ENCODE measurements at regions not wholly inside any gene's neighbourhood (a gene's known extent, or its start where the extent isn't known, plus 50 kb on each side); places are given as distances from the start of the nearest gene placed in this dataset.

DNA sequence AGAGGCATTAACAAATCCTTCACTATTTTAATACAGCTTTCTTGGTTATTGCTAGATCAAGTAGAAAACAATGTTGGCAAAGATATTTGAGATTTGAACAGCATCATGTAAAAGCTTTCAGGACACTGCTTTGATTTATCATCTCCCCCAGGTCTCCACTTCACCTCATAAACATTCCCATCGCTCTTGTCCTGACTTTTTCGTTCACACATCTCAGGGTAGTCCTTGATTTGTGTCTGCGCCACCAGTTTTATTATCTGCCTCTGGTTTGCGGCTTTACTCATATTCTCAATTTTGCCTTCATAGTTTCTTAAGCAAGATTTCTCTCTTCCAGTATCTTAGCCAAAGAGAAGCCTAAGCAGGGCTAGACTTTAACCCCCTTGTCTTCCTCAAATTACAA, 63.5 kb upstream of the ROR1 start:
- TF ChIP-seq, protein P1, sequence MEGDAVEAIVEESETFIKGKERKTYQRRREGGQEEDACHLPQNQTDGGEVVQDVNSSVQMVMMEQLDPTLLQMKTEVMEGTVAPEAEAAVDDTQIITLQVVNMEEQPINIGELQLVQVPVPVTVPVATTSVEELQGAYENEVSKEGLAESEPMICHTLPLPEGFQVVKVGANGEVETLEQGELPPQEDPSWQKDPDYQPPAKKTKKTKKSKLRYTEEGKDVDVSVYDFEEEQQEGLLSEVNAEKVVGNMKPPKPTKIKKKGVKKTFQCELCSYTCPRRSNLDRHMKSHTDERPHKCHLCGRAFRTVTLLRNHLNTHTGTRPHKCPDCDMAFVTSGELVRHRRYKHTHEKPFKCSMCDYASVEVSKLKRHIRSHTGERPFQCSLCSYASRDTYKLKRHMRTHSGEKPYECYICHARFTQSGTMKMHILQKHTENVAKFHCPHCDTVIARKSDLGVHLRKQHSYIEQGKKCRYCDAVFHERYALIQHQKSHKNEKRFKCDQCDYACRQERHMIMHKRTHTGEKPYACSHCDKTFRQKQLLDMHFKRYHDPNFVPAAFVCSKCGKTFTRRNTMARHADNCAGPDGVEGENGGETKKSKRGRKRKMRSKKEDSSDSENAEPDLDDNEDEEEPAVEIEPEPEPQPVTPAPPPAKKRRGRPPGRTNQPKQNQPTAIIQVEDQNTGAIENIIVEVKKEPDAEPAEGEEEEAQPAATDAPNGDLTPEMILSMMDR (IDR thresholded peaks at IDR 0.05; ENCODE audit: low read depth, low read length): no peak
- no peak overlapping the region for H3K4me3 ChIP-seq (ENCODE audit: low read depth, low read length)
- no peak for DNase-seq (ENCODE audit: low read depth, low spot score)
- in situ Hi-C loops (cut with HindIII; ENCODE audit: low sequenced_read_pairs): no loop called here

DNA sequence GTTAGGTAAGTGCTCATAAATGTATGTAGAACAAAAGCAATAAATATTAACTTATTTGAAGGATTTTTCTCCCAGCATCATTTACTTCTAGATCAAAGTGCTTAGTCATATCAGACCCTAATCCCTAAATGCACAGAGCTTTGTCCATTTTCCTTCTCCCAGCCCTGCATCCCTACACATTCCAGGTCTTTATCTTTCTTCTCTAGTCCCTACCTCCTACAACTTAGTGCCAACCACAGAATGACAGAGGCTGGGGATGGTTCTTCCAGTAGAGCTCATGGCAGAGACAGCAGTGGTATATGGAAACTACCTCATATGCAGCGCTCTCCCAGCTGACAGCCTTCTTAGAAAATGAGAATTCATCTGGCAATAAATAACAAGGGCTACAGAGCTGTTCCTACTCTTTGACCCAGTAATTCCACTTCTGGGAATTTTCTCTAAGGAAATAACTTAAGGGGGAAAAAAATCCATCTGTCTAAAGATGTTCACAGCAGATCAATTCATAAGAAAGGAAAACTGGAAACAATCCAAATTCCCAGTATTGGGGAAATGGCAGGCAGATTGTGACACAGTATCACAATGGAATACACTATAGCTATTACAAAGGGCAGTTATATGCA, 62.9 kb upstream of the ROR1 start:
- no peak for DNase-seq (ENCODE audit: low read depth, low spot score)

DNA sequence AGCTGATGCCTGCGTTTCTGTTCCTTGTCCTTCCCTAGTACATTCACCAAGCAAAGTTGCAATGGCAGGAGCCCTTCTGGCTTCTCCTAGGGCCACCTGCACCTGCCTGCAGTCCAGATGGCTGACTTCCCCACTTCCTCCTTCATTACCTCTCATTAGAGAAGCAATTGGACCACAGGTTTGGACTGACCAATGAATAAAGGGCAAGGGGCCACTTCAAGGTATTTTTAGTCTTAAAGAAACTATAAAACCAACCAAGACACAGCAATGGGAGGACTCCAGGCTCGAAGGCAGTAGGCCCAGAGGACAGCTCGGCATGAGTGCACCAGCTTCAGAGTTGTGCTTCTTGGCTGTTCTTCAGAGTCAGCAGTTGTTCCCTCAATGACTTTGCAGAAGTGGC, 60.8 kb upstream of the ROR1 start:
- DNase-seq (ENCODE audit: low read depth, low spot score): no peak
- no peak overlapping the region for H3K4me3 ChIP-seq (ENCODE audit: low read depth, low read length)
- in situ Hi-C loops (cut with HindIII; ENCODE audit: low sequenced_read_pairs): no loop called here
- TF ChIP-seq, protein P1 (IDR thresholded peaks at IDR 0.05; ENCODE audit: low read depth, low read length): no peak

More for the DNA sequence above, 62.9 kb upstream of the ROR1 start:
- in situ Hi-C loops (cut with HindIII; ENCODE audit: low sequenced_read_pairs): no loop called here
- H3K4me3 ChIP-seq (ENCODE audit: low read depth, low read length): no peak overlapping the region
- TF ChIP-seq, protein P1 (IDR thresholded peaks at IDR 0.05; ENCODE audit: low read depth, low read length): no peak

DNA sequence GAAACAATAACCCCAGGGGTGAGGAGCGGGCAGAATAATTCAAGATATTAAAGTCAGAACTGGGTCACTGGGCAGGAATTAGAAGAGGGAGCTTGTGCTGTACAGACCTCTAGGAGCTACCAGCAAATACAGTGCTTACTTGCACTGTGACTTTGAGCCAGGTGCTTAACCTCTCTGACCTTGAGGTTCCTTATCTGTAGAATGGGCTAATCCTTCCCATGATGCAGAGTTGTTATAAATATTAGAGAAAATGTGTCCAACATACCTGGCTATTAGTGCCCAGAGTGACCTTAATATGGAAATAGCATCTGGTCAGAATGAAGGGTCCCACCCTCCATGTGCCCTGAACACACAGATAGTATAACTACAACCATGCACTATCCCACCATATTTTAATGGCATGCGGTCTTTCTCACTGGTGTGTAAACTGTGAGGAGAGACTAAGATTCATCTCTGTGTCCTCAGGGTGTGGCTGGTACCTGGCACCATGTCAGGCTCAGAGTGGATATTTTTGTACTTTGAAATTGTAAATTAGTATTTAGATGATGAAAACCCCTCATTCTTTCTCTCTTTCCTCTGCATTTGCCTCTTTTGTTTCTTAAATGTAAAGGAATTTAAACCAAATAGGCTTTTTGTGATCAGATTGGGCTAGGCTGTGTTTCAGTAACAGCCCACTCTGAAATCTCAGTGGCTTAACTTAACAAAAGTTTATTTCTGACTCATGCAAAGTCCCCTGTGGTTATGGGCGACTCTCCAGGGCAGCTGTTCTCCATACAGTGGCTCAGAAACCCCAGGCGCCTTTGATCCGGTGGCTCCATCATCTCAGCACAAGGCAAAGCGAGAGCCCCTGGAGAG, 60.0 kb upstream of the ROR1 start:
- DNase-seq (ENCODE audit: low read depth, low spot score): peak; percentile 94
- TF ChIP-seq, protein P1 (IDR thresholded peaks at IDR 0.05; ENCODE audit: low read depth, low read length): no peak
- H3K4me3 ChIP-seq (ENCODE audit: low read depth, low read length): no peak overlapping the region
- in situ Hi-C loops (cut with HindIII; ENCODE audit: low sequenced_read_pairs): no loop called here

DNA sequence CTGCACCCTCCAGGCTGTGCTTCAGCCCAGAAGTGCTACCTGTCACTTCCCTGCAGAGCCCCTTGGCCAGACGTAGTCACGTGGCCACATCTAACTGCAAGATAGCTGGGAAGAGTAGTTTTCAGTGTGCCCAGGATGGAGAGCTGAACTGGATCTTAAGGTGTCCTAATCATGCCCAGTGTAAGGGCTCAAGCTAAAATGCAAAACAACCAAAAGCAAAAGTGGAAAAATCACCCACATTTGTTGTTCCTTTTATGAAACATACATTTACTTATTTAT, 59.4 kb upstream of the ROR1 start:
- in situ Hi-C loops (cut with HindIII; ENCODE audit: low sequenced_read_pairs): no loop called here
- no peak for DNase-seq (ENCODE audit: low read depth, low spot score)
- TF ChIP-seq, protein P1 (IDR thresholded peaks at IDR 0.05; ENCODE audit: low read depth, low read length): no peak
- no peak overlapping the region for H3K4me3 ChIP-seq (ENCODE audit: low read depth, low read length)

DNA sequence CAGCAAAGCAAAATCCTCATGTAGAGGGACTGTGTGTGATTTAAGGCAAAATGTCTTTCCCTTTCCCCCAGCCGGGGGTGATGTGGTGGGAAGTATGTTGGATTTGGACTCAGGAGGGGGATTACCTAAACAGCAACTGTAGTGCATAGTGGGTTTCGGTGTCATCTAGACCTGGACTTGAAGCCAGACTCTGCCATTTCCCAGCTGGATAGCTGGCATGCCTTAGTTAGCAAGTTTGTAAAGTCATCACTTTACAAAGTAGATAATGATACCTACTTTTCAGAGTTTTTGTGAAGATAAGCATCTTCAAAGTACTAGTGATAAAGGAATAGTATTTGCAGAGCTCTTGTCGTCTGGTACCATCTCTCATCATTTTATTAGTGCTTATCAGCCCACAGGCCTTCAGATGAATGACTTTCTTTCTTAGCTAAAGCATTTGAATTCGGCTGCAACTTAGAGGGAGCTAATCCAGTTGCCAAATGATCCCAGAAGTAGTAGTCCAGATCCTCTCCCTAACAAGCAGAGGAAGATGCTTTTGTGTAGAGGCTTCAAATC, 56.2 kb upstream of the ROR1 start:
- no peak for DNase-seq (ENCODE audit: low read depth, low spot score)
- no peak overlapping the region for H3K4me3 ChIP-seq (ENCODE audit: low read depth, low read length)
- in situ Hi-C loops (cut with HindIII; ENCODE audit: low sequenced_read_pairs): no loop called here
- TF ChIP-seq, protein P1 (IDR thresholded peaks at IDR 0.05; ENCODE audit: low read depth, low read length): no peak
